T-cell (primary cell): ENCODE measurements at regions not wholly inside any gene's neighbourhood (a gene's known extent, or its start where the extent isn't known, plus 50 kb on each side); places are given as distances from the start of the nearest gene placed in this dataset.
A peak's percentile ranks its signal among the peaks of the same experiment; 100 is the strongest.

Experiments
- ATAC-seq, 4 experiments: fragments of 200-7000 bp in 3 of 4; fragments of 150-1000 bp in 1 of 4; cut with Tn5 transposase; replicated peaks in 1 of 4; 1 replicate in 3 of 4; 2 replicates in 1 of 4; pipeline ENCODE4 v1.10.0; 2021; ENCODE audit warnings: moderate library complexity in 3 of 4, mild to moderate bottlenecking in 2 of 4, moderate number of reproducible peaks in 1 of 4
- CTCF ChIA-PET, 2 donors: fragments of 300-600 bp; sonication (Branson Sonifier 250); formaldehyde crosslinking; loops; one replicate each; lab custom pipeline; 2022; ENCODE audit warnings: antibody characterized with exemption in 2 of 2; lab: Charles Lee
- POLR2A ChIA-PET, 2 donors: fragments of 300-600 bp; sonication (Branson Sonifier 250); formaldehyde crosslinking; loops; one replicate each; lab custom pipeline; 2022; ENCODE audit warnings: antibody characterized with exemption in 2 of 2; lab: Charles Lee
- DNase-seq, 35 experiments: peaks; one replicate each; pipeline versions ENCODE4 v3.0.0 to v3.0.0-alpha.2; 2013 to 2023
- H3K27ac ChIP-seq: one replicate; pipeline ENCODE4 v1.5.1; 2013; ENCODE audit warnings: low read length
- H3K27me3 ChIP-seq, 2 experiments: replicated peaks in 1 of 2; 1 replicate in 1 of 2; 2 replicates in 1 of 2; pipeline versions ENCODE4 v1.6.1 to v1.7.0; 2013; ENCODE audit warnings: low read length in 1 of 2, mixed read lengths in 1 of 2; ENCODE audit not compliant: control insufficient read depth in 2 of 2, insufficient read depth in 2 of 2; ENCODE audit errors: extremely low read depth in 1 of 2
- H3K36me3 ChIP-seq, 2 donors: 1 replicate in 1 of 2; 2 replicates in 1 of 2; pipeline versions ENCODE4 v1.6.1 to v1.7.0; 2013; ENCODE audit warnings: low read length in 1 of 2; ENCODE audit not compliant: control insufficient read depth in 2 of 2, insufficient read depth in 1 of 2; ENCODE audit errors: extremely low read depth in 1 of 2
- H3K4me1 ChIP-seq, 2 experiments: 1 replicate in 1 of 2; 2 replicates in 1 of 2; pipeline versions ENCODE4 v1.6.1 to v1.7.0; 2013; ENCODE audit warnings: low read length in 2 of 2, mixed read lengths in 1 of 2; ENCODE audit not compliant: insufficient read depth in 2 of 2, control insufficient read depth in 1 of 2; ENCODE audit errors: extremely low read depth in 1 of 2
- H3K4me3 ChIP-seq, 2 donors: 1 replicate in 1 of 2; 2 replicates in 1 of 2; pipeline versions ENCODE4 v1.5.1 to v1.7.0; 2013; ENCODE audit warnings: mild to moderate bottlenecking in 2 of 2, low read length in 1 of 2, moderate library complexity in 1 of 2; ENCODE audit not compliant: control insufficient read depth in 1 of 2; ENCODE audit errors: extremely low read depth in 1 of 2
- H3K9me3 ChIP-seq: 2 replicates; pipeline ENCODE4 v1.7.0; 2013
- H3K27ac Mint-ChIP-seq, 2 donors: one replicate each; pipeline ENCODE4 v1.8.0; 2020 to 2021; ENCODE audit warnings: mild to moderate bottlenecking in 2 of 2, mixed read lengths in 2 of 2
- H3K27me3 Mint-ChIP-seq, 2 donors: one replicate each; pipeline ENCODE4 v1.8.0; 2021 to 2022; ENCODE audit warnings: mixed read lengths in 2 of 2
- H3K36me3 Mint-ChIP-seq: one replicate; pipeline ENCODE4 v1.8.0; 2021; ENCODE audit warnings: mixed read lengths
- H3K4me1 Mint-ChIP-seq, 3 donors: one replicate each; pipeline ENCODE4 v1.8.0; 2020 to 2022; ENCODE audit warnings: mixed read lengths in 3 of 3, mild to moderate bottlenecking in 1 of 3
- H3K4me3 Mint-ChIP-seq, 3 donors: one replicate each; pipeline ENCODE4 v1.8.0; 2020 to 2022; ENCODE audit warnings: mild to moderate bottlenecking in 3 of 3, mixed read lengths in 3 of 3, moderate library complexity in 3 of 3
- H3K9me3 Mint-ChIP-seq, 3 donors: one replicate each; pipeline ENCODE4 v1.8.0; 2020 to 2022; ENCODE audit warnings: mixed read lengths in 3 of 3
- WGBS: methylation state at CpG from one replicate; pipeline ENCODE4 v1.1.5; 2013; ENCODE audit warnings: missing lambda C conversion rate; ENCODE audit not compliant: insufficient coverage; 5-methylcytosine and 5-hydroxymethylcytosine counted together

DNA sequence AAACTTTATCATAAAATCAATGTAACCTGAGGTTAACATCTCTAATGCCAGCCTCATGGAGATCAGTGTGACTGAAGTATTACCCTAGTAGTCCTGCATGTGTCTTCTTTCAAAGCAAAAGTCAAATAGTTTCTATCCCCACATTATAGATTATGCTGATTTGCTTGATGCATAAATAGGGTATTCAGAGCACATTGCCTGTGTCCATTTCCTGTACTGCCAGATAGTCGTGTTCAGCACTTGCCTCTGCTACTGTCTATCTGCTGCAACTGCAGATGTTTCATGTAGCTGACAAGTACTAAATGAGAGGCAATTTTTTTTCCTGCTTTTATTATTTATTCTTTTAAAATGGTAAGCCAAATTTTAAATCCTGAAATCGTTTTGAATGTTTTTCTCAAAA lies 348.7 kb downstream of the CHRM3 start:
- peaks cover 0 to 2% of the 10 kb centered on the region in 2 experiments for H3K4me1 ChIP-seq
- H3K4me1 Mint-ChIP-seq: peaks cover 23 to 24% (median 23%) of the 10 kb centered on the region in 3 donors
- no peaks in the 10 kb centered on the region for H3K36me3 ChIP-seq
- H3K9me3 Mint-ChIP-seq: no peaks in the 10 kb centered on the region
- ChIA-PET POLR2A (interaction anchor here in 1 of 2 donors (0.6 kb wide), 1 partner anchor 199 kb away, joined by 3 read pairs; no protein-coding TSS in a partner anchor), CTCF (no interaction called here)
- H3K4me3 Mint-ChIP-seq: no peak overlapping the region
- H3K27ac Mint-ChIP-seq: no peak overlapping the region
- H3K9me3 ChIP-seq: no peaks in the 10 kb centered on the region
- DNase-seq (peak in 1 of 35 experiments; percentile 19), ATAC-seq (peak in 3 of 4 experiments; percentile 48 to 70 (median 53))
- WGBS: no CpG with 5 or more reads among the region's 2 CpGs
- H3K4me3 ChIP-seq: no peak overlapping the region
- H3K27me3 Mint-ChIP-seq: no peaks in the 10 kb centered on the region
- no peaks in the 10 kb centered on the region for H3K36me3 Mint-ChIP-seq
- H3K27ac ChIP-seq: no peak overlapping the region
- H3K27me3 ChIP-seq: no peaks in the 10 kb centered on the region

GRCh38 chr1:239736479-239736878 lies 350.1 kb downstream of the CHRM3 start:
- Histone ChIP-seq H3K9me3 (no peaks in the 10 kb centered on the region), H3K36me3 (no peaks in the 10 kb centered on the region), H3K27me3 (no peaks in the 10 kb centered on the region), H3K27ac (no peak overlapping the region), H3K4me1 (peaks cover 0 to 2% of the 10 kb centered on the region in 2 experiments), H3K4me3 (no peak overlapping the region)
- no peaks in the 10 kb centered on the region for H3K36me3 Mint-ChIP-seq
- no peak overlapping the region for H3K27ac Mint-ChIP-seq
- H3K4me1 Mint-ChIP-seq: peaks cover 29 to 31% (median 29%) of the 10 kb centered on the region in 3 donors
- no CpG with 5 or more reads among the region's 2 CpGs for WGBS
- ATAC-seq (no peak), DNase-seq (no peak)
- ChIA-PET CTCF (no interaction called here), POLR2A (no interaction called here)
- H3K4me3 Mint-ChIP-seq: no peak overlapping the region
- no peaks in the 10 kb centered on the region for H3K27me3 Mint-ChIP-seq
- peaks cover 0 to 5% (median 2%) of the 10 kb centered on the region in 3 donors for H3K9me3 Mint-ChIP-seq

GRCh38 chr1:239739375-239739774 lies 352.3 kb upstream of the FMN2 start:
- Mint-ChIP-seq H3K27me3 (no peaks in the 10 kb centered on the region), H3K9me3 (peaks cover 1 to 5% (median 2%) of the 10 kb centered on the region in 3 donors), H3K36me3 (no peaks in the 10 kb centered on the region), H3K4me3 (no peak overlapping the region), H3K27ac (no peak overlapping the region), H3K4me1 (peaks cover 24 to 31% (median 30%) of the 10 kb centered on the region in 3 donors)
- ATAC-seq (no peak), DNase-seq (no peak)
- Histone ChIP-seq H3K27ac (no peak overlapping the region), H3K4me1 (peaks cover 0 to 2% of the 10 kb centered on the region in 2 experiments), H3K27me3 (no peaks in the 10 kb centered on the region), H3K36me3 (no peaks in the 10 kb centered on the region), H3K4me3 (no peak overlapping the region), H3K9me3 (no peaks in the 10 kb centered on the region)
- WGBS: no CpG with 5 or more reads among the region's 2 CpGs
- CTCF ChIA-PET: interaction anchor here in 1 of 2 donors (0.6 kb wide), 1 partner anchor 289 kb away, joined by 4 read pairs; no protein-coding TSS in a partner anchor
- POLR2A ChIA-PET: interaction anchor here in 1 of 2 donors (0.9 kb wide), 1 partner anchor 20 kb away, joined by 4 read pairs; no protein-coding TSS in a partner anchor

DNA sequence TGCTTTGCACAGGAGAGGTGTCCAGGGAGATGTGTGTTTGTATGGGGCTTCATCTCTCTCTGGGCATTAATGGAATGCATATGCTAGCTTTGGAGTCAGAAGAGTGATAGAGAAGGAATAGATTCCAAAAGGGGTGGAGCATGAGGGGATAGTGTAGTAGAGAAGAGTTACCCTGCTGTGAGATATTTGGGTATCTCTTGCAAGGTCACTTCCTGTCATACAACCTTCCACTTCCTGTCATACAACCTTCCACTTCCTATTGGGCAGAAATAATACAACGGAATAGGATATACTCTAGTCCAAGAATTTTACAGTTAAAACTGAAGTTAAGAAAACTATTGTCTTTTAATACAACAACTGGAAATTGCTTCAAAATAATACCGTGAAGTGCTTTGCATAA lies 351.8 kb upstream of the FMN2 start:
- POLR2A ChIA-PET: no interaction called here
- WGBS: no CpG with 5 or more reads among the region's 2 CpGs
- Histone ChIP-seq H3K4me1 (peaks cover 0 to 2% of the 10 kb centered on the region in 2 experiments), H3K27me3 (no peaks in the 10 kb centered on the region), H3K4me3 (no peak overlapping the region), H3K9me3 (no peaks in the 10 kb centered on the region), H3K36me3 (no peaks in the 10 kb centered on the region), H3K27ac (no peak overlapping the region)
- Mint-ChIP-seq H3K36me3 (no peaks in the 10 kb centered on the region), H3K9me3 (peaks cover 2 to 5% (median 5%) of the 10 kb centered on the region in 3 donors), H3K27me3 (no peaks in the 10 kb centered on the region), H3K4me1 (peaks cover 27 to 28% (median 27%) of the 10 kb centered on the region in 3 donors), H3K27ac (no peak overlapping the region), H3K4me3 (no peak overlapping the region)
- CTCF ChIA-PET: interaction anchor here in 1 of 2 donors (0.6 to 1.2 kb wide), 2 partner anchors 16 to 290 kb away, joined by 3 to 4 read pairs; no protein-coding TSS in a partner anchor
- no peak for DNase-seq
- ATAC-seq: no peak

DNA sequence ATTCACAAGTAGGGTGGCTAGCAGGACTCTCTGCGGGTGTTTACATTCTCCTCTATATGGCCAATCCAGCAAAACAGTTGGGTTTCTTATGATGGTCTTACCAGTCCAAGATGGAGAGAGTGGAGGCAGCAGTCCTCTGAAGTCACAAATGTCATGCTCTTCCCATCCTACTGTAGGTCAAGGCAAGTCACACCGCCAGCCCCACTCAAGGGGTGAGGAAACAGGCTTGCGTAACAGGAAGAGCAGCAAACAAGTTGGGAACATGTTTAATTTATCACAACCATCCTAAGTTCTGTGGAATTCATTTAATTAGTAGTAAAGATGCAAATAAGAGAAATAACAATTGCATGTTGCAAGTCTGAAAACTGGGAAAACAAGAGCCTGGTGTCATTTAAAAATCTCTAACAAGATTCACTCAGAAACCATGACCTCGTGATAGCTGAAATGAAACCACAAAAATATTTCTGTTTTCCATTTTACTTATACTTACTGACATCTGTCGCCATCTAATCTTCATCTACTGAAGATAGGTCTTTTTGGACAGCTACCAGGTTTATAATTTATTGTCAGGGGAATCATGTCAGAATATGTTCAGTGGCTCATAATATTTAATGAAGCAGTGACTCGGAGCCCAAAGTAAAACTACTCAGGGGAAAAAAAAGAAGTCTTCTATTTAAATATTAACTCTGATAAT lies 349.1 kb upstream of the FMN2 start:
- WGBS: 60% methylated on average over 1 of the region's 6 CpGs
- H3K4me1 Mint-ChIP-seq: peaks cover 17 to 20% (median 18%) of the 10 kb centered on the region in 3 donors

DNA sequence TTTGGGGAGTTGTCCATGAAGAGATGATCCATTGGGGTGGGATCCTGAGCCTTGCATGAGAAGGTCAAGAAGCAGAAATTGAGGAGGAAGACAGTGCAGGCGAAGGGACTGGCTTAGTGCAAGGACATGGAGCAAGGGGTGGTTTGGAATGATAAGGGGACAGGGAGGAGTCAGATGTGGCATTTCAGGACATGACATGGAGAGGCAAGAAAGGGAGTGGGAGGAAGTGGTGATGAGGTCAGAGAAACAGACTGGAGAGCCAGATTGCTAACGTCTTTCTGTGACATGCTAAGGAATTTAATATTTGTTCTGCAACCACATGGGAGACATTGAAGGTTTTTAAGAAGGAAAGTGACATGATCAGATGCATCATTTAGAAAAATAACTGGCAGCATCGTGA lies 346.8 kb upstream of the FMN2 start:
- Histone ChIP-seq H3K9me3 (no peaks in the 10 kb centered on the region), H3K36me3 (no peaks in the 10 kb centered on the region), H3K4me1 (peaks cover 0 to under 1% of the 10 kb centered on the region in 2 experiments), H3K27me3 (no peaks in the 10 kb centered on the region), H3K4me3 (no peak overlapping the region), H3K27ac (no peak overlapping the region)
- Mint-ChIP-seq H3K27ac (no peak overlapping the region), H3K27me3 (no peaks in the 10 kb centered on the region), H3K36me3 (no peaks in the 10 kb centered on the region), H3K4me3 (no peak overlapping the region), H3K4me1 (peaks cover 10 to 16% (median 10%) of the 10 kb centered on the region in 3 donors), H3K9me3 (peaks cover 2 to 5% (median 5%) of the 10 kb centered on the region in 3 donors)
- no peak for ATAC-seq
- WGBS: 100% methylated on average over 1 of the region's 3 CpGs
- ChIA-PET CTCF (no interaction called here), POLR2A (no interaction called here)
- no peak for DNase-seq

More for the DNA sequence above, 349.1 kb upstream of the FMN2 start:
- no peak for ATAC-seq
- no peaks in the 10 kb centered on the region for H3K27me3 ChIP-seq
- H3K4me3 Mint-ChIP-seq: no peak overlapping the region
- no peak overlapping the region for H3K4me3 ChIP-seq
- no peaks in the 10 kb centered on the region for H3K36me3 Mint-ChIP-seq
- no peaks in the 10 kb centered on the region for H3K36me3 ChIP-seq
- no peaks in the 10 kb centered on the region for H3K9me3 ChIP-seq
- POLR2A ChIA-PET: no interaction called here
- H3K27ac Mint-ChIP-seq: no peak overlapping the region
- peaks cover 0 to 2% of the 10 kb centered on the region in 2 experiments for H3K4me1 ChIP-seq
- CTCF ChIA-PET: no interaction called here
- DNase-seq: no peak
- no peak overlapping the region for H3K27ac ChIP-seq
- H3K27me3 Mint-ChIP-seq: no peaks in the 10 kb centered on the region
- H3K9me3 Mint-ChIP-seq: peaks cover 2 to 5% (median 5%) of the 10 kb centered on the region in 3 donors
